ENCODE measurements at regions not wholly inside any gene's neighbourhood (a gene's known extent, or its start where the extent isn't known, plus 50 kb on each side); places are given as distances from the start of the nearest gene placed in this dataset.
A peak's percentile ranks its signal among the peaks of the same experiment; 100 is the strongest.

DNA sequence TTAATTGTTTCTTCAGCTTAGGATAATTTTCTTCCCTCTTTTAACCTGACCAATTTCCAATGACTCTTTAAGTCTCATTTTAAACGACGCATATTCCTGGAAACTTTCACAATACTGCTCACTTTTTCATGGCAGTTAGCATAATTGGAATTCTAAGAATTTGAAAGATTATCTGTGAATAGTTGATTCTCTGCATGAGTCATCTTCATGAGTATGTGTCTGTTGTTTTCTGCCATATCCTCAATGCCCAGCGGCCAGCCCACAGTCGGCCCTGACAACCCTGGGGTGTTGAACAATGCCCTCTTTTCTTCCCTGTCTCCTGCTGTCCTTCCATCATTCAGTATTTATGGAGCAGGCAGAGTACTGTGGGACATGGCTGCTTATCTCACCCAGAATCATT lies 554.2 kb downstream of the CDH26 start:
- DNase-seq (ENCODE audit: low spot score), result peak; percentile 16

DNA sequence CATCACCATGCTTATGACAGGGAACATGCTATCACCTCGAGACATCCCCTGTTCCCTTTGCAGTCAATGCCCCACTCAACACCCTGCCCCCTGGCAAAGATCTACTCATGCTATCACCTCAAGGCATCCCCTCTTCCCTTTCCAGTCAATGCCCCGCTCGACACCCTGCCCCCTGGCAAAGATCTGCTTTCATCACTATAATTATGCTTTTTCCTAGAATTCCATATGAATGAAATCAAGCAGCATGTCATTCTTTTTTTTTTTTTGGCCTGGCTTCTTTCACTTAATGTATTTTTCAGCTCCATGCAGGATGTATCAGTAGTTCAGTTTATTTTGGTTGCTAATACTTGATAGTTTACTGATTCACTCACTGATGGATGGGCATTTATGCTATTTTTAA lies 554.9 kb downstream of the CDH26 start:
- no peak for DNase-seq (ENCODE audit: low spot score)

DNA sequence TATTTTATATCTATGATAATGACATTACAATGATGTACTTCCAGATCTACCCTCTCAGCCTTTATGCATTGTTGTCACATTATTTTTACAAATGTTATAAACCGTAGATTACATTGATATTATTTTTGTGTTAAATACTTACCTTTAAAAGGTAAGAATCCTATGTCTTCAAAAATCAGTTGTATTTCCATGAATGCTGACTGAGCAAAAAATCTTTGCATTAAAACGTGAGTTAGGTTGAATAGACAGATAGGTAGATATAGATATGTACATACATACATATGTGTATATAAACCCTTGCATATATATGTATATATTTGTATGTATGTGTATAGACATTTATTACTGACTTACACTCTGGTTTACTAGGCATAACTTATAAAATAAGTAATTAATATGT lies 558.2 kb downstream of the CDH26 start:
- no peak for DNase-seq (ENCODE audit: low spot score)

DNA sequence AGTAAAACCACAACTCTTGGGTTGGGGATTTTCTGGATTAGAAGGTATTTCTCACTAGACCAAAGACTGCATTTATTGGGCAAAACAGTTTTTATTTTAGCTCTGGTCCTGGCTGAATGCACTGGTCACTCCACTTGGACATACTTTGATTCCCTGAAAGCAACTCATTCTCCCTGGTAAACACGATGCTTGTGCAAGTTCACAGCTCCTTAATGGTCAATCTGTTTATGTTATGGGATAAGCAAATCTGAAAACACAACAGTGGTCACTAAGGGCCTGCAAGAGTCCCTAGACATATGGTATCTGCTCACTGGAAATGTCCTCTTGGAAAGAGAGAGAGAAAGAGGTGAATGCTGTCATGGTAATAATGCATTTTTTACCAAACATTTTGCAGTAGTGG lies 559.8 kb downstream of the CDH26 start:
- no peak for DNase-seq (ENCODE audit: low spot score)

DNA sequence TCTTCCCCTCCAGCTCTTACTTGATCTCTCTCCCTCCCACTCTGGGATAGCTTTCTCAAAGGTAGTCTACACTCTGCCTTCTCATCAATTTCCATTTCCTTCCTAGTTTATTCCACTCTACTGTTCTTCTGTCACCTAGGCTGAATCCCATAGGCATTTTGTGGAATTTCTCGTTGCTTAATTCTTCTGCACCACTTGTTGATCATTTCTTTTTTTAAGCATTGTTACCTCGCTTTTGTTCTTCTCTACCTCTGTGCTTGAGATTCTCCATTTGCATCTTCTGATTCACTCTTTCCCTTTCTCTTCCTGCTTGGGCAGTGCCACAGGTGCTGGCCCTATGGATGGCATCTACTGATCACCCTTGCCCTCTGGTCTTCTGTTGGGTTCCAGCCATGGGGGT lies 567.2 kb downstream of the CDH26 start:
- no peak for DNase-seq (ENCODE audit: low spot score)

DNA sequence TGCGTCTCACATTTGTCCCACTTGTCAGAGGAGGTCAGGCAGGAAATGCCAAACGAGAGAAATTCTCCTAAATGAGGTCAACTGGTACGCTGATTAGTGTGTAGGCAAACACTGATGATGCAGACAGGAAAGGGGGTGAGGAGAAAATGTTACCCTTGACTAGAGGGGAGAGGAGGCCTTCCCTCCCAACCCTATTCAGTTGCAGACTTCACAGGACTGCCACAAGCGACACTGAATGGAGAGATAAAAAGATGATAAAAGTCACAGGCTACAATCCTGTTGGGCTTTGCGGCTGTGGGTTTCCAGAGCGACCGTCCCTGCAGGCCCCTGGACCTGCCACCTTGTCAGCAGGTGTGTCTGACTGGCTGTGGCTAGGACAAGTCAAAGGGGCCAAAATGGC lies 569.4 kb downstream of the CDH26 start:
- DNase-seq (ENCODE audit: low spot score), result no peak

DNA sequence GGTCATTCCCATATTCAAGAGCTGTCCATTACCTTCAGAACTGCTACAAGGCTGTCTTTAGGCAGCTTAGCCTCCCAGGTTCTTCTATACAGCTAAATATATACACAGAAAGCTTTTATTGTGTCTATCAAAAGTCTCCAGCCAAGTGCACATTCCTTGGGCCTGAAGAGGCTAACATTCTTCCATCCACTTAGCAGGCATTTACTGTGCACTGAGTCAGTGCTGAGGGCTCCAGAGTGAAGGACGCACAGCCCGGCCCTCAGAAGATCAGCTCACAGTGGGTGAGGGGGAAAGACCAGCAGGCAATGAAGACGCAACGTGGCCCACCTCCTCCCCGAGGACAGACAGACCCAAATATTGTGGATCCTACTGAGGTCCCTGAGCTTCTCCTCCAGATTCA lies 569.9 kb downstream of the CDH26 start:
- DNase-seq (ENCODE audit: low spot score), result no peak

DNA sequence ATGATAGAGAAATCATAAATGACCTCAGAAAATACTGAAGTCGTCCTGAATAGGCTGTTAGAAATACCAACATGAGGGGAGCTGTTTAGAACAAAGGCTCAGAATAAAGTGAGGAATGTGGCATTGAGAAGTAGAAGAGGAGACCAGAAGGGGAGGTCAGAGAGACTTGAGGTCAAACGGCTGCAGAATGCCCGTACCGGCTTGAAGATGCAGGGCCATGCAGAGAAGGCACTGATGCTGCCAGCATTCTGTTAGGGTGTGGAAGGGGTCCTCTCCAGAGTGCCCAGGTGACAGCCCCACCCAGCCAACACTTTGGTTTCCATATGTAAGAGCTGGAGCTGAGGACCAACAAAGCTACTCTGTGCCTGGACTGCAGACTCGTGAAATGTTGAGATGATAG lies 570.9 kb downstream of the CDH26 start:
- no peak for DNase-seq (ENCODE audit: low spot score)

DNA sequence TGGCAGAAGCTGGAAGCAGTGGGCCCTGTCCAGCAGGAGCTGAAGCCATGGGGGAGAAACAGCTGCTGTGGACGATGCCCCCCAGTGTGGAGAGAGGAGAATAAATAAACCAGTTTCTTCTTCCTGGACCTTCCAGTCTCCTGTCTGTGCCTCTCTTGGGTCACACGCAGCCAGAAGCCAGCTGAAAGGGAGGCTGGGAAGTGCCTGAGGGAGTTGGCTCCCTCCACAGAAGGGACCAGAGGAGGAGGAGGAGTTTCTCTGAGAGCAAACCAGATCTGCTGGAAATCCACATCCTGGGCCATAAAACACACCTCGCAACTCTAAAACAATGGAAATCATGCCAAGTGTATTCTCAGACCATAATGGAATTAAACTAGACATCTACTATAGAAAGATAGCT lies 577.0 kb downstream of the CDH26 start:
- no peak for DNase-seq (ENCODE audit: low spot score)

DNA sequence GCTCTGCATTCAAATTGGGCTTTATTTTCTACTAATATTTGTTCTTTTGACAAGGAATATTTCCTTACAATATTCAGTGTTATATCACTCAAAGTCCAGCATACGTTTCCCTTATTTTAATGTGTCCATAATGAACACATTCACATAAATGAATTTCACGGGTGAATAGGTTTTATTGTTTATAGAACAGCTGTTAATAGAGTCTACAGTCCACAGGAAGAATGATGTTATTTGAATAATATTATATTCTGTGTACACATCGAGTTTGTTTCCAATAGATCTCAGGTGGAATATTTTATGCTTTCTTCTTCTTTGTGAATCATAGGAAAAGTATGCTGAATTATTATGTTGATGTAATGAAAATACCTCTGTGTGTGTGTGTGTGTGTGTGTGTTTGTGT lies 582.4 kb downstream of the CDH26 start:
- no peak for DNase-seq (ENCODE audit: low spot score)

DNA sequence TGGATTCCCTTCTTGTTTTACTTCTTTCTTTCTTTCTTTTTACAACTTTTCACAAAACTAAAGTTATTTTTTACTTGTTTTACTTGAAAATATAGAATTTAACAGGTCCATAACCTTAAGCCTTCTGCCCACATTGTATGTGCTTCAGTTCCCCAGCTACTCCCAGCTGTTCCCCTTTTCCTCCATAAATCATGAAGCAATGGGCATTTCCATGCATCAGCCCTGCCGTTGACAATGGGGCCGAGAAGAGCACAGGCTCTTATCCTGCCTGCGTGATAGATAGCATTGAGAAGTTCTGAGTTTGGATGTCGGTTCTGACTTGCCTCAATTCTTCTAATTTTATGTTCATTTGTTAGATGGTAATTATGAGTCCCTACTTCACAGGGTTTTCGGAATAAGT lies 583.8 kb downstream of the CDH26 start:
- DNase-seq (ENCODE audit: low spot score), result no peak

DNA sequence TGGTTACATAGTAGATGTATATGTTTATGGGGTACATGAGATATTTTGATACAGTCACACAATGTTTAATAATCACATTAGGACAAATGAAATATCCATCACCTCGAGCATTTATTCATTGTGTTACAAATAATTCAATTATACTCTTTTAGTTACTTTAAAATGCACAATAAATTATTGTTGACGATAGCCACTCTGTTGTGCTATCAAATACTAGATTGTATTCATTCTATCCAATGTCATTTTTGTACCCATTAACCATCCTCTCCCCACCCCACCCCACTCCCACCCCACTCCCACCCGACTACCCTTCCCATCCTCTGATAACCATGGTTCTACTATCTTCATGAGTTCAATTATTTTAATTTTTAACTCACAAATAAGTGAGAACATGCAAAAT lies 585.4 kb downstream of the CDH26 start:
- DNase-seq (ENCODE audit: low spot score), result no peak

DNA sequence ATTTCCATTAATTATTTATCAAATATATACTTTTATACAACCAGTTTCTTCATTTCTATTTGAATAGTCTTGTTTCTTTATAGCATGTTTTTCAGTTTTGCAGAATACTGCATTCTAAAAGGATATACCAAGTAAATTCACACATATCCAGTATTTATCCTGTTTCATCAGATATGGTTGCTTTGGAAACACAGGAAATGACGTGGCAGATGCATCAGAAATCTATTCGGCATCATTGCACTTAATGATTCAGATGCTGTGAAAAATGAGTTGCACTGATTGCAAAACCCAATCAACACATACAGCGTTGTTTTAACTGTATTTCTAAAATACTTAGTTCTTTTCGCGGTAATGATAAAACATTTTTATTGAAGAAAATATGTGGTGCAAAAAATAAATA lies 594.9 kb downstream of the CDH26 start:
- no peak for DNase-seq (ENCODE audit: low spot score)

DNA sequence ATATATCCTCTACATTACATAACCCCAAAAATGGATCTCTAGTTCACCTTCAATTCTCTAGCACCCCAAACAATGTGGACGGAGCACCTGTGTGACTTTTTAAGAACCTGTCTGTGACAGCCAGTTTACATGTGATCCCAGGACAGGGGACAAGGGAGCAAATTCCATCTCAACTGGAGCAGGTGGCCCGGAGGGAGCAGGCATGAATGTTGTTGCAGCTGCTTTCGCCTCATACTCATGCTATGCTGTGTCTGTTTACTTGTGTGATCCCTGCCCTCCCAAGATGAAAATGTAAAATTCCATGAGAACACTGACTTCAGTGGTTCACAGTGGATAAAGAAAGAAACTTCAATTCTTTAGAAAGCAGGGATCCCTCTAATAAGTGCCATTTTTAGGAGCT lies 600.3 kb downstream of the CDH26 start:
- no peak for DNase-seq (ENCODE audit: low spot score)

DNA sequence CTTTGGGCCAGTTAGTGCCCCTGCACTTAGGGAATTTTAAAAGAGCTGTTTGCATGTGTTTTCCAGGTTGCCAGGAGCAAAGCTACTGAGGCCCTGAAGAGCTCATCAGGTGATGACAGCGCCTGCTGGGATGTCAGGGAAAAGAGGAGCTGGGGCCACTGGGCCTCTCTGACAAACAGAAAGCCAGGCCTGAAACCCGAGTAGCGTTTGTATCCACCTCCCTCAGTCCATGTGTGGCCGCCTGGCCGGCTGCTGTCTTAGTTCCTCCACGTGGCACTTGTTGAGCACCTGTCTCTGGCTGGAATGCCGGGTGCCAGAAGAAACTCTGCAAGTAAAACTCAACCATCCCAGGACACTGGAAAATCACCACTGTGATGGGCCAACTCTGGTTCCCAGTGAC lies 601.2 kb downstream of the CDH26 start:
- DNase-seq (ENCODE audit: low spot score), result no peak

DNA sequence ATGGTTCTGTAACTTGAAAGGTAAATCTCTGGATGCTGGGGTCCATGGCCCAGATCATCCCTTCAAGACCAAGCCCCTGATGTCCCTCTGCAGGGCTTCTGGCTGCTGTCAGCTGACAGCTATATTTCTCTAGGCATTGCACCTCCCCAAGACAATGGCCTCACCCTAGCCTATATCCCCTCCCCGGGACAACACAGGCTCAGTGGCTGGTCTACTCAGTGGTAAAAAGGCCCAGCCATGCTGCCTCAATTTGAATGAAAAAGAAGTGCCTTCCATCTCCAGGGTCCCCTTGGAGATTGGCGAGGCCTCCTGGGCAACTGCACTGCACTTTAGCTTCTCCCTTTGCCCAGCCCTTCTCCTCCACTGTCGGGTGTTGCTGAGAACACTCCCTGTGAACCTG lies 602.8 kb downstream of the CDH26 start:
- DNase-seq (ENCODE audit: low spot score), result no peak

DNA sequence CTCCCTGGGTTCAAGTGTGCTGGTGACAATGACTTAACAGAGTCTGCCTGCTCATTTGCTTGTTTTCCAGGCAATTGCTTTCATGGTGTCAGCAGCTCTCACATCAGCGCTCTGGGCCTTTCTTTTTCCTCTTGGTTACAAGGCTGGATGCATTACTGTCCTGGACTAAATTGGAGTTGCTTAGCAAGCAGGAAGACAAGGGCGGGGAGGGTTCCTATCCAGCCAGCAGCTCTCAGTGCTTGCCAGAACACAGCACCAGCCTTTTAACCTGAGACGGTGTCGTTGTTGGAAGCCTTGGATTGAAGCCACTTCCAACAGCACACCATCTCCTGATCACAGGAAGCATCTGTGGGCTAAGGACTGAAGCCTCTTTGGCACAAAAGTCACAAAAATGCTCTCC lies 606.9 kb downstream of the CDH26 start:
- no peak for DNase-seq (ENCODE audit: low spot score)

DNA sequence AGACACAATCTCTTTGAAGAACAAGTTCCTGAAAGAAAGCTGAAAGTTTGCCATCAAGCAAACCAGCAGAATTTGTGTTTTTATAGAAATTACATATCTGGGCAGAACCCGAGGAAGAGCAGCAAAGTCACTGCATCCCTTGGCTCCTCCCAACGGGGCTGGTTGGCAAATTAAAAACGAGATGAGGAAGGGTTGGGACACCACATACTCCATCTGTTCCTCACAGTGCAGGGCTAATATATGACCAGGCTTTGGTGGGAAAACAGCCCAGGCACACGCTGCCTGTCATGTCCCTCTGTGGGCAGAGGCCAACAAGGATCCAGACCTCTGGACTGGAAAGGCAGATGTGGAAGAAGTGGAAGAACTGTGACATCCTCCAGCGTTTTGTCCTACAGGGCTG lies 607.3 kb downstream of the CDH26 start:
- no peak for DNase-seq (ENCODE audit: low spot score)

DNA sequence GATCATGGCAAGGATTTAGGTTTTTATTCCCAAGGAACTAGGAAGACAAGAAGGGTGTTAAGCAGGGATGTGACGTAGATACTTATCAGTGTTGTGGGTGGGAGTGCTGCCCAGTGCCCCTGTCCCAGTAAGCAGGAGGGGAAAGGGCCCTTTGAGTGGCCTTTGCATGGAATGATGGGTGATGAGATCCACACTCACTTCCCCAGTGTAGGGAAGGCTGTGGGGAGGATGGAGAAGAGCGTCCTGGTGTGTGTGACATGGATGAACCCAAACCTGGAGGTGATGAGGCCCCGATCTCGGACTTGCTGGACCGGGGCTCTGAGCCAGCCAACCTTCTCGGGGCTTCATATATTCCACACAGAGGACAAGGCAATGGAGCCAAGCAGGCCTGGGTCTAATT lies 610.9 kb downstream of the CDH26 start:
- DNase-seq (ENCODE audit: low spot score), result no peak

DNA sequence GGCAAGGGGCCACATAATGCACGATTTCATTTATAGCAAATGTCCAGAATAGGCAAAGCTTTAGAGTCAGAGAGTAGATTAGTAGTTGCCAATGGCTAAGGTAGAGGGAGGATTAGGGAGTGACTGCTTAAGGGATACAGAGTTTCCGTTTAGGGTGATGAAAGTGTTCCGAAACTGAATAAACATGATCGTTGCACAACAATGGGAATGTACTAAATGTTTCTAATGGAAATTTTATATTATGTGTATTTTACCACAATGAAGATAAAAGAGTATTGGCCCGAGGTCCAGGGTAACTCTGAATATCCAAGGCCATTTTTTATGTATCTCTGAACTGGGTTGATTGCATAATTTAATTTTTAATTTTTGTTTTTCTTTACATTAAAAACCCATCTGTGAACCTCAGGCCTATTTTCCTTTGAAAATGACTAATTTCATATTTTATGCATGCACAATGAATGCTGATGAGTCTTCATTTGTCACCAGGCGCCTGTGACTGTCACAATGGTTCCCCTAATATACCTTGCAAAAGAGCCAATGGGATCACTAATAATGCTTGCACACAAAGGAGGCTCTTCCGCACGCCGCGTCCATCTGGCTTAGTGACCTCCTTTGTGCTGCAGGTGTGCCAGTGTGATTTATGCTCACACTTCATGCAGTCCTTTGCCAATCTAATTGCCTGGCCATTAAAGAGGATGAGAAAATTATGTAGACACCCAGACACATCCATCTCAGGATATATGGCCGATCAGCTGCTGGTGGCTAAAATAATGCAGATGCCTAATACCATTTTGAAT lies 612.5 kb downstream of the CDH26 start:
- no peak for DNase-seq (ENCODE audit: low spot score)

DNA sequence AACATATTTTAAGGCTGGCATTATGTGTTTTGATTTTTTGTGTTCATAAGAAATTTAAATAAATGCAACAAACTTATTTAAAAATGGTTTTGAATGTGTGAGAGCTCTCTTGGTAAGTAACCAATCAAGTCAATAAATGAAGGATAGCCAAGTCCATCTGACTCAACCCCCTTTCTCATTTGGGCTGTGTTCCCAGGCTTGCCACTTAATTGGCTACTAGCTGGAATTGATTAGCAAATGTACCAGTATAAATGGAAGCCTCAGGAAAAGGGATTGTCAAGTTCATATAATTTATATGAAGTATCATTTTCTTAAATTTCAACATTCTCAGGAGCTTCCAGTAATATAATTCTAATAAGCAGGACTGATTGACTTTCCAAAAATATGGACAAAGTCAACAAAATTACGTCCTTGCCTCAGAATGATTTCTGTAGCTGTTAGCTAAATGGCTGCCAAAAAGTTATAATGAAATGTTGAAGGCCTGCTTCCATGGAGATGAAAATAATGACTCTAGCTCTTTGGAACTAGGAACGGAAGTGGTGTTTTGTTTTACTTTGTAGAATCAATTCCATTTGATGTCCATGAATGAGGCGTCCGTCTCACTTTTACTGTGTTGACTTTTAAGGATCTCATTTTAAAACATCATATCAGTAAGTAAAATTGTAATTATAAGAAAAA lies 614.9 kb downstream of the CDH26 start:
- DNase-seq (ENCODE audit: low spot score), result no peak

DNA sequence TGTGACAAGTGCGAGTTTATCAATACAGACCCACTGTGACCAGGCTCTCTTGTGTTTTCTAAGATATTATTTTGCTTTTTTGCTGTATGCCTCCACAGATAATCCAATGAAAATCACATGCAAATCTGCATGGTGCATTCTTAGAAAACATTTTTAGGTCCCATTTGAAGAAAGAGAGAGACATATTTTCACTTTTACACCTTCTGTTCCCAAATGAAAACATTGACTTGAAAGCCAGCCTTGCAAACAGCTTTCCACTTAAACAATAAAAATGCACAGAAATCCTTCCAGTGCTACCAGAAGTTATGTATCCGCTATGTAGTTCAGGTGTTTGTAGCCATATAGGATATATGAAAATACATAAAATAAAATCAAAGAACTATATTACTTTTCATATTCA lies 618.0 kb downstream of the CDH26 start:
- DNase-seq (ENCODE audit: low spot score), result no peak

DNA sequence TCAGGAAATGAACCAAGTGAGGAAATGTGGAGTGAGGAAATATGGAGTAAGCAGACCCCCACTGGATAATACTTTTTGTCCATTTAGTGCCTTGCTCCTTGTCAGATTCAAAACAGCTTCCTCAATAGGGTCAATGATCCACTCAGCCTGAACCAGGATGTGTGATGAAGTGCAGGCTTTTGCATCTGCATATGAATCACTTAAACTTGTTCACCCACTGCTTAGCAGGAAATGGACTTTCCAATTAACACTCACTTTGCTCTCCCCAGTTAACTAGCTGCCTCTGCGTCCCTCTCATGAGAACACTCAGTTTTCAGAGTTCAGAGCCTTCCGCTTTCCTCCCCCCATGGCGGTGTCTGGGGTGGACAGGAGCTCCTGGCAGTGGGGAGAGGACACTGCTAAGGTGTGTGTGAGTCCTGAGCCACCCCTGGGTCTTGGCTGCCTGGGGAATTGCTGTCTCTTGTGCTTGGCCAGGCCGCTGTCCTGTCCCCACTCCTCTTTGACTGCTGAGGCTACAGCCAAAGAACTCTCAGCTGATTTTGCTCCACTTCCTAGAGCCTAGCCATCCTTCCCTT lies 621.8 kb downstream of the CDH26 start:
- DNase-seq (ENCODE audit: low spot score), result no peak
